ENCODE measurements at regions not wholly inside any gene's neighbourhood (a gene's known extent, or its start where the extent isn't known, plus 50 kb on each side); places are given as distances from the start of the nearest gene placed in this dataset.

GRCh38 chr14:25756876-25757275, 706.9 kb upstream of the STXBP6 start:
- no peak for DNase-seq (ENCODE audit: low spot score)

GRCh38 chr14:25753130-25753529, 703.2 kb upstream of the STXBP6 start:
- no peak for DNase-seq (ENCODE audit: low spot score)

GRCh38 chr14:25750436-25750835, 700.5 kb upstream of the STXBP6 start:
- no peak for DNase-seq (ENCODE audit: low spot score)

Measured in A172 (cell line).